Activated CD8-positive, alpha-beta memory T cell treated with anti-CD3 and anti-CD28 coated beads for 1 hour (primary cell): ENCODE measurements at regions not wholly inside any gene's neighbourhood (a gene's known extent, or its start where the extent isn't known, plus 50 kb on each side); places are given as distances from the start of the nearest gene placed in this dataset.

Experiments used
- DNase-seq, 2 donors: peaks; one replicate each; pipeline ENCODE4 v3.0.0-alpha.2; 2020; ENCODE audit warnings: low read depth in 1 of 2; ENCODE audit errors: extremely low read depth in 1 of 2

- DNase-seq: no peak
Observed at GRCh38 chr10:43811871-43812270, 163.2 kb upstream of the ZNF32 start.

DNA sequence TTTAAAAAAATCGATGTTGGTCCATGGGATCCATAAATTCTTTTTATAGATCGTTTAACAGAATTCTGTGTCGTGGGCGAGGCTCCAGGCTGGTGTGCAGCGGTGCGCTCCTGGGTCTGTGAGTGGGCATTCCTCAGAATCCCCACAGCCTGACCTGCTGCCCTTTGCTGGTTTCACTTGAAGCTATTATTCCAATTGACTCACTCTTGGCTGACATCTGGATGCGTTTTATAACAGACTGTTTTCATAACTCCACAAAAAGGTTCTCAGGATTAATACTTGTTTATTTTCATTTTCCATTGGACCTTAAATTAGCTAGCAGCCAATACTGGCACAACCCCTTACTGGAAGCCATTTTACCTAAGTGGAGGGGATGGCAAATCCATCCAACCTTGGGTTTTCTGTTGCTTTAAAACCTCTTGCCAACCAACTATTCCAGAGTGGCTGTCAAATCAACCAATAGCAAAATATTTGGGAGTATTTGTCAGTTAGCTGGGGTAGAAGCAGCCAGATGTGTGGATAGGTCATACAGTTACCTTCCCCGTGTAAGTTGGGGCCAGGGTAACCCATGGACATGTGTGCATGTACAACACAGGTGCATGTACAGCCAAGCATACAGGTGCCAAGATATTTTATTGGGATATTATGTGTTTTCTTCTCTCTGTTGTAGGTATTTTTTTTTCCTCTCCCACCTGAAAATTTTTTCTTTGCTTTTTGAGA lies 160.7 kb upstream of the ZNF32 start:
- DNase-seq: no peak

GRCh38 chr10:43808136-43808535 lies 159.5 kb upstream of the ZNF32 start:
- DNase-seq: no peak

DNA sequence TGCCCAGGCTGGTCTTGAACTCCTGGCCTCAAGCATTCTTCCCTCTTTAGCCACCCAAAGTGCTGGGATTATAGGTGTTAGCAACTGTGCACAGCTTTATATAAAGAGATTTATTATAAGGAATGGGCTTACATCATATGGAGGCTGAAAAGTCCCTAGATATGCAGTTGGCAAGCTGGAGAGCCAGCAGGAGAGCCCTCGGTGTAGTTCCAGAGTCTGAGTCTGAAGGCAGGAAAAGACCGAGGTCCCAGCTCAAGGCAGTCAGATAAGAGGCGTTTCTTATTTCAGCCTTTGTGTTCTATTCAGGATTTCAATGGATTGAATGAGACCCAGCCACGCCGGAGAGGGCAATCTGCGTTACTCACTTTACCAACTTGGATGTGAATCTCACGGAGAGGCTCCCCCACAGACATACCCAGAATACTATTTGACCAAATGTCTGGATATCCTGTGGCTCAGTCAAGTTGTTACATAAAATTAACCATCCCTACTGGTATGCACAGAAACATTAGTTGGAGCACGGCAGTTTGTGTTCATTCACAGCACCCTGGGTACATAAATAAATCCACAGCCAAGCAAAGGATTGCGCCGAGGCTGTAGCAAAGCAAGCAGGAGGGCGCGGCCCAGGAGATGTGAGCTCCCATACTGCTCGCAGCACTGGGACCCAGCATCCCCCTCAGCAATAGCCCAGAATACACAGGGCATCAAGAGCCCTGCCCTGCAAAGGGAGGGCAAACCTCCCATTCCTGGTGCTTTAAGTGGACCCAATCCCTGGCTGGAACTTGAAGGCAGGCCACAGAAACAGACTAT lies 158.4 kb upstream of the ZNF32 start:
- no peak for DNase-seq

DNA sequence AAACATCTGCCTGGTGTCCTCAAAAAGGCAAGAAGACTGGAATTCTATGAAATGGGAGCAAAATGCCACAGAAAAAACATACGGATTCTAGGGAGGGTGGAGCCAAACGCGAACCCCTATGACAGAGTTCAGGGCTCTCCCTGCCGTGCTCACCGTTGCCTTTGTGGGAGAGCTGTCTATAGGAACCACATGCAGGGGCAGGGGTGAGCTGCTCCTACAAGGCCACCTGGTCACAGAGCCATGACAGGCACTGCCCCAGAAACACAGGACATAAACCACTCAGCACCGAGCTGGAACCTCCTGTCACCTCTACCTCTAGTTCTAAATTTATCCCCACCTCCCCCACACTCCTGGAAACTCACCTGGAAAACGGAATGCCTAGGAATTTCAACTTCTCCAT lies 155.1 kb upstream of the ZNF32 start:
- no peak for DNase-seq

DNA sequence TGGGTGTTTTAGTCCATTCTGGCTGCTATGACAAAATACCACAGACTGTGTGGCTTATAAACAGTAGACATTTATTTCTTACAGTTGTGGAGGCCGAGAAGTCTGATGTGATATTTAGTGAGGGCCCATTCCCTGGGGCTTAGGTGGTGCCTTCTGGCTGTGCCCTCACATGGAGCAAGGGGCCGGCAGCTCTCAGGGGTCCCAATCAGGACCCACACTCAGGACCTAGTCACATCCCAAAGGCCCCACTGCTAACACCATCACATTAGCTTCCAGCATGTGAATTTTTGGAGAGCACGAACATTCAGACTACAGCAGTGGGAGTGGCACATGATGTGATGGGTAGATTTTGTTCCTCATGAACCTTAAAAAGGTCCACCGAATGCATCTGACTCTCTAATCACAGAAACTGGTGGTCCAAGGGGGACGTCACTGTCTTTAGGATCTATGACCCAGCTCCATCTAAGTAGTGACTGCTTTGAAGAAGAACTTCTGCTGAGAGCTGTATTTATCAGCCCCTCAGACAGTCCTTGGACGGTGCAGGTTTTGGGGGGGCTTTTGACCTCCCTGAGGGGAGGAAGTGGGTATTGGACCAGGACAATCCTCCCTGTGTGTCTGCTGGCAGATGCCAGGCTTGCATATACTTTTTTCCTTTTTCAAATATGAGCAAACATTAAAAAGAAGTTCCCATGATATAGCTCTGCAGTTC lies 154.5 kb upstream of the ZNF32 start:
- no peak for DNase-seq

DNA sequence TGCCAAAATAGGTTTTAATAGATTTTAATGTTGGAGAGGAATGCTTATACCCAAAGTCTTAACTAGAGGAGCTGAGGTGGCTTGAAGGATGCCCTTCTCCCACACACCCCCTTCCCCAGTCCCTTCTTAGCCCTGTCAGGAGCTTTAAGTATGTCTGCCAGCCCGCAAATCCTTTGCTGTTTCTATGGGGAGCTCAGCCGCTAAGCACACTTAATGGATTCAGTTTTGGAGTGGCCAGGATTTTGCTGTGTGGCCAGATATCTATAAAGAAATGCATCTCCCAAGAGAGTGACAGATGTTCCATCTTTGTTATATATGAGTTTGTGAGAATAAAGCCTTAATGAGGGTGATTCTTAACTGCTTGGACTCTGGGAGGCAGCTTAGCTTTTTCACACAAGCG lies 152.9 kb upstream of the ZNF32 start:
- DNase-seq: no peak

DNA sequence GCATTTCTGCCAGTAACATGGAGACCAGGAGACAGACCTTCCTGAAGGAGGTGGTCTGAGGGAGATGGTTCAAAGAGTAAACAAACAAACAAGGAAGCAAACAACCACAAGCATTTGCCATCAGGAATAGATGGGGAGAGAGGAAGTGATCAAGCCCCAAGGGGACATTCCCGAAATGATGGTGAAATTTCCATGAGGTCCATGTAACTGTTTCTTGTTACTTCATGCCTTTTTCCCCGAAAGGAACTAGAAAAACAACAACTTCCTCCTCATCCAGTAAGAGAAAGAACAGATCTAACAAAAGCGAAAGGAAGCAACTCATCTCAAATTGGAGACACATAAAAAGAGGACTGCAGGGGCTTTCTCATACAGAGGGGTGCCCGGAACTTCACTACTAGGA lies 152.5 kb upstream of the ZNF32 start:
- no peak for DNase-seq

GRCh38 chr10:43796781-43797180 lies 148.1 kb upstream of the ZNF32 start:
- no peak for DNase-seq

DNA sequence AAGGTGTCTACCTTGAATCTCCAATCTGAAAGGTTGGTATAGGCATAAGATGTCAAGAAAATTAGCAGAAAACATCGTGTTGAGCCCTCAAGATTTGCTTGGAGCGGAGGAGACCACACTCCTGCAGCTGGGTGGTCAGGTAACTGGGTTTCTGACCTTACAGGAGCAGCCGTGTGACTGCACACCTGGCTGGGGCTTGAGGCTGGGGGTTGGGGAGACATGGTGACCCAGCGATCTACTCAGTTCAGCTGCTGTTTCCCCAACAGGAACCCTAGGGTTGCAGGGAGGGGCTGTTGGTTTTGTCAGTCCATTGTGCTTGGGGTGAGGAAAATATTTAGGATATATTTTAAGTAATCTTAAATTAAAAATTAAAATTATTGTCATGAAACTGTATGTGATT lies 147.0 kb upstream of the ZNF32 start:
- no peak for DNase-seq

- no peak for DNase-seq
Observed at GRCh38 chr10:43795093-43795492, 146.4 kb upstream of the ZNF32 start.

GRCh38 chr10:43794181-43794815 lies 145.6 kb upstream of the ZNF32 start:
- no peak for DNase-seq

GRCh38 chr10:43793704-43794103 lies 145.0 kb upstream of the ZNF32 start:
- no peak for DNase-seq

DNA sequence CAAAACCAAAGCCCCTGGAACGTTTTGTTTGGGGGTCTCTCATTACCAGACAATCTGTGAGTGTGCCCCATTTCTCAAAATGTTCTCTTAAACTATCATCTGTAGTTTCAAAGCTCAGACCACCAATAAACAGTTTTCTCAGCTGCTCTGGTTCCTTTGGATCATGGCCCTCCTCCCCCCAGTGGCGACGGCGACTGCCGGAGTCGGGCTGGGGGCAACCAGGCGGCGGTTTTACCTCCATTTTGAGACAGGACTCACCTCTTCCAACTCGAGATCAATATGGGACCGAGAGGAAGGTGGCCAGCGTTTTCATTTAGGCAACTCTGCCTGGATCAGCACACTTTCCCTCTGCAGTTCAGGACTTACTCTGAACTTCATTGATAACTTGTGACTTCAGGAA lies 141.5 kb upstream of the ZNF32 start:
- no peak for DNase-seq

GRCh38 chr10:43785252-43785651 lies 136.6 kb upstream of the ZNF32 start:
- no peak for DNase-seq

DNA sequence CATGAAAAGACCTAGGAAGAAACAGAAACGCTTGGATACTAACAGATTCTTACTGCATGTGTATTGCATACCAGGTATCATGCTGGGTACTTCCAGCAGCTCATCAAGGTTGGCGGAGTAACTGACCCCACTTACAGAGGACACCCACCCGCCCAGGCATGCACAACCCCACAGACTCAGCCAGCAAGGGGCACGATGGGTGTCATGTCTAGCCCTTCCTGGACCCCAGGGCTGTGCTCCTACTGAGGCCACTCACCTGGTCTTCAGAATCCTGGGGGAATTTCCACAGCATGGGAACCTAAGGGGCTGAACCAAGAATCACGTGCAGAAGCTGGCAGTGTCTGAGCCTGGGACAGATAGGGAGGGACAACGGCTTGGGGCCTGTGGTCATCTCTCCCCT lies 134.1 kb upstream of the ZNF32 start:
- DNase-seq: no peak

GRCh38 chr10:43781480-43782361 lies 133.0 kb upstream of the ZNF32 start:
- no peak for DNase-seq

GRCh38 chr10:43778571-43778970 lies 129.9 kb upstream of the ZNF32 start:
- no peak for DNase-seq

- DNase-seq: no peak
Observed at GRCh38 chr10:43775384-43775783, 126.7 kb upstream of the ZNF32 start.

- no peak for DNase-seq
Observed at GRCh38 chr10:43774234-43774769, 125.6 kb upstream of the ZNF32 start.
